ENCODE measurements at regions not wholly inside any gene's neighbourhood (a gene's known extent, or its start where the extent isn't known, plus 50 kb on each side); places are given as distances from the start of the nearest gene placed in this dataset.

DNA sequence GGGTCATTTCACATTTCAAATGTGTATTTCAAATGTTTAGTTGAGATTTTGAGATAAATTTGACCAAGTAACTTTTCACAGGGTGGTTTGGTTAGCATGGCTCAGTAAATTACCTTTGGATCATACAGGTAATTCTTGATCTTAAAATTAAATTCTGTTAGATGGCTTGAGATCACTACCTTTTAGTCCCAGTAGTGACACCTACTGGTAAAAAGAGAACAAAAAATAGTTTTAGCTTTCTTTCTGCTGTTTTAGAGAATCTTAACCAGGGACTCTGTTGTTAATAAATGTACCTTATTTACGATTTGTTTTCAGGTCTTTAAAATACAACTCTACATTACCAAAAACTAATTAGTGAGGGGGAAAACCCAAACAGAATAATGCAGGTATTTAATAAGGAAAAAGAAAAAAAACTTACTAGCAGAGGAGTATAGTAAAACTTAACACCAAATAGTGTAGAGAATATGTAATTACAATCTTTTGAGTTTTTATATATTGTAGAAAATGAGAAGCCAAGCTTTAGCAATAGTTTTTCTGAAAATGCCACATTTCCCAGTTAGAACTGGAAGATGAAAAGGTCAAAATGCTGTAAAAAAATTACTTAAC is 620.3 kb upstream of the AGTR1 start:
- BruUV-seq (replicated peaks) = no TSS peak
- no peaks in the 10 kb centered on the region for H3K9me3 ChIP-seq (ENCODE audit: low read depth, low read length, poor library complexity, severe bottlenecking)
- POLR2A ChIA-PET (ENCODE audit: low non-redundant PET) = no interaction called here
- H3K4me1 ChIP-seq (ENCODE audit: insufficient read depth, low read length, poor library complexity, severe bottlenecking) = peaks cover 36% of the 10 kb centered on the region
- H3K36me3 ChIP-seq (ENCODE audit: insufficient read depth, low read length, poor library complexity, severe bottlenecking) = no peaks in the 10 kb centered on the region
- TF ChIP-seq, protein P1, sequence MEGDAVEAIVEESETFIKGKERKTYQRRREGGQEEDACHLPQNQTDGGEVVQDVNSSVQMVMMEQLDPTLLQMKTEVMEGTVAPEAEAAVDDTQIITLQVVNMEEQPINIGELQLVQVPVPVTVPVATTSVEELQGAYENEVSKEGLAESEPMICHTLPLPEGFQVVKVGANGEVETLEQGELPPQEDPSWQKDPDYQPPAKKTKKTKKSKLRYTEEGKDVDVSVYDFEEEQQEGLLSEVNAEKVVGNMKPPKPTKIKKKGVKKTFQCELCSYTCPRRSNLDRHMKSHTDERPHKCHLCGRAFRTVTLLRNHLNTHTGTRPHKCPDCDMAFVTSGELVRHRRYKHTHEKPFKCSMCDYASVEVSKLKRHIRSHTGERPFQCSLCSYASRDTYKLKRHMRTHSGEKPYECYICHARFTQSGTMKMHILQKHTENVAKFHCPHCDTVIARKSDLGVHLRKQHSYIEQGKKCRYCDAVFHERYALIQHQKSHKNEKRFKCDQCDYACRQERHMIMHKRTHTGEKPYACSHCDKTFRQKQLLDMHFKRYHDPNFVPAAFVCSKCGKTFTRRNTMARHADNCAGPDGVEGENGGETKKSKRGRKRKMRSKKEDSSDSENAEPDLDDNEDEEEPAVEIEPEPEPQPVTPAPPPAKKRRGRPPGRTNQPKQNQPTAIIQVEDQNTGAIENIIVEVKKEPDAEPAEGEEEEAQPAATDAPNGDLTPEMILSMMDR (conservative IDR thresholded peaks at IDR 0.05; ENCODE audit: low read depth, low read length) = peak; percentile 68
- TF ChIP-seq EZH2 (IDR thresholded peaks at IDR 0.05; ENCODE audit: borderline replicate concordance, low read depth, low read length, poor library complexity, severe bottlenecking) = no peak
- no peak overlapping the region for H3K4me3 ChIP-seq (ENCODE audit: low read depth, low read length, poor library complexity, severe bottlenecking)
- CTCF ChIA-PET = interaction anchor here (1.0 kb wide), 2 partner anchors 707 to 1329 kb away, joined by 3 read pairs; no protein-coding TSS in a partner anchor
- peak; percentile 54 for DNase-seq (ENCODE audit: low spot score)
- H3K27ac ChIP-seq (ENCODE audit: low read depth, low read length, poor library complexity, severe bottlenecking) = no peak overlapping the region
- intact Hi-C loops (cut with micrococcal nuclease; ENCODE audit: unreplicated experiment) = loop anchor here (5.0 to 10.0 kb wide), 7 partner anchors 145 to 1330 kb away; no protein-coding TSS in a partner anchor
- H3K27me3 ChIP-seq (replicated peaks; ENCODE audit: insufficient read depth, low read depth, low read length, poor library complexity) = no peaks in the 10 kb centered on the region

DNA sequence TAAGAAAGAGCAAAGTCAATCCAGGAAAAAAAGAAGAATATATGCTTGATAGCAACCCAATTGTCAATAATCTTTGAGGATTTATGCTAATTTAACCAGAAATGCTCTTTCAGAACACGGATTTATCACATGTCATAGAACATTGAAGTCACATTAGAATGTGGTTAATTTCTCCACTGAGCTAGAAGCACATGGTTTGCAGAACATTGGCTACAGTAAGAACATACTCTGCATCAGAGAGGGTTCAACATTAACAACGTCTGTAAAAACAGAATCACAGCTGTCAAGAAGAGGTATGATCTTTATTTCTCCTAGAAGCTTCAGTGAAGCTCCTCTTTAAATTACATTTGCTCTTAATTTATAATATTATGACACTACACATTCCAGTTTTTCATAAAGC is 619.7 kb upstream of the AGTR1 start:
- H3K4me1 ChIP-seq (ENCODE audit: insufficient read depth, low read length, poor library complexity, severe bottlenecking) = peaks cover 31% of the 10 kb centered on the region
- intact Hi-C loops (cut with micrococcal nuclease; ENCODE audit: unreplicated experiment) = loop anchor here (2.0 to 10.0 kb wide), 8 partner anchors 146 to 1331 kb away; no protein-coding TSS in a partner anchor
- TF ChIP-seq, protein P1 (conservative IDR thresholded peaks at IDR 0.05; ENCODE audit: low read depth, low read length) = no peak
- no peak for TF ChIP-seq EZH2 (IDR thresholded peaks at IDR 0.05; ENCODE audit: borderline replicate concordance, low read depth, low read length, poor library complexity, severe bottlenecking)
- POLR2A ChIA-PET (ENCODE audit: low non-redundant PET) = no interaction called here
- no peak overlapping the region for H3K27ac ChIP-seq (ENCODE audit: low read depth, low read length, poor library complexity, severe bottlenecking)
- no peak overlapping the region for H3K4me3 ChIP-seq (ENCODE audit: low read depth, low read length, poor library complexity, severe bottlenecking)
- CTCF ChIA-PET = interaction anchor here (1.0 kb wide), 1 partner anchor 708 kb away, joined by 3 read pairs; no protein-coding TSS in a partner anchor
- H3K36me3 ChIP-seq (ENCODE audit: insufficient read depth, low read length, poor library complexity, severe bottlenecking) = no peaks in the 10 kb centered on the region
- no TSS peak for BruUV-seq (replicated peaks)
- H3K9me3 ChIP-seq (ENCODE audit: low read depth, low read length, poor library complexity, severe bottlenecking) = no peaks in the 10 kb centered on the region
- no peaks in the 10 kb centered on the region for H3K27me3 ChIP-seq (replicated peaks; ENCODE audit: insufficient read depth, low read depth, low read length, poor library complexity)
- no peak for DNase-seq (ENCODE audit: low spot score)

DNA sequence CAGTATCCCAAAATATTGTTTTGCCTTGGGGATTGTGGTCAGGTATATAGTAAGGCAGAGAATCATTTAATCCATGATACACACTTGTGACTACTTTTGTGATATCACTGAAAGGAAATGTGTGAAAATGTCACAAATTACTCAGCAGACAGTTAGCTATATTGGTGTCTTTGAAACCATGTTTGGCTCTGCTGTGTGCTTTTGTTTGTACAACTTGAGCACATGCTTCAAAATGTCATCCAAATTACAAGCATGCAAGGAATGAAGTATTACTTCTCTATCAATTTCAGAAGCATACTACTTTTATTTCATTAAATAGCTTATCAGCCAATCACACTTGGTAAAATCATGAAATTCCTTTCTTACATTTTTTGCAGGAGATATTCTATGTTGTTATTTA is 619.0 kb upstream of the AGTR1 start:
- peaks cover 31% of the 10 kb centered on the region for H3K4me1 ChIP-seq (ENCODE audit: insufficient read depth, low read length, poor library complexity, severe bottlenecking)
- ChIA-PET POLR2A (ENCODE audit: low non-redundant PET) (no interaction called here), CTCF (no interaction called here)
- H3K27me3 ChIP-seq (replicated peaks; ENCODE audit: insufficient read depth, low read depth, low read length, poor library complexity) = no peaks in the 10 kb centered on the region
- intact Hi-C loops (cut with micrococcal nuclease; ENCODE audit: unreplicated experiment) = loop anchor here (2.0 to 10.0 kb wide), 8 partner anchors 146 to 1331 kb away; no protein-coding TSS in a partner anchor
- H3K27ac ChIP-seq (ENCODE audit: low read depth, low read length, poor library complexity, severe bottlenecking) = no peak overlapping the region
- DNase-seq (ENCODE audit: low spot score) = no peak
- no peak overlapping the region for H3K4me3 ChIP-seq (ENCODE audit: low read depth, low read length, poor library complexity, severe bottlenecking)
- TF ChIP-seq EZH2 (IDR thresholded peaks at IDR 0.05; ENCODE audit: borderline replicate concordance, low read depth, low read length, poor library complexity, severe bottlenecking) = no peak
- TF ChIP-seq, protein P1 (conservative IDR thresholded peaks at IDR 0.05; ENCODE audit: low read depth, low read length) = no peak
- H3K36me3 ChIP-seq (ENCODE audit: insufficient read depth, low read length, poor library complexity, severe bottlenecking) = no peaks in the 10 kb centered on the region
- no peaks in the 10 kb centered on the region for H3K9me3 ChIP-seq (ENCODE audit: low read depth, low read length, poor library complexity, severe bottlenecking)
- BruUV-seq (replicated peaks) = no TSS peak

Data from A673 (cell line).